WTC11 (cell line): ENCODE measurements at regions not wholly inside any gene's neighbourhood (a gene's known extent, or its start where the extent isn't known, plus 50 kb on each side); places are given as distances from the start of the nearest gene placed in this dataset.
A peak's percentile ranks its signal among the peaks of the same experiment; 100 is the strongest.

ENCODE experiments used
- ATAC-seq: fragments of 200-7000 bp; cut with Tn5 transposase; 2 replicates; pipeline ENCODE4 v1.10.0; 2021; ENCODE audit warnings: mild to moderate bottlenecking, moderate library complexity
- CTCF ChIA-PET: fragments of 300-600 bp; sonication (Branson Sonifier 250); formaldehyde crosslinking; loops from one replicate; lab custom pipeline; 2021; ENCODE audit warnings: antibody characterized with exemption; lab: Charles Lee
- POLR2A ChIA-PET: fragments of 350-600 bp; sonication (Branson Sonifier 250); formaldehyde crosslinking; loops from one replicate; lab custom pipeline; 2021; ENCODE audit warnings: antibody characterized with exemption; lab: Charles Lee
- DNase-seq: peaks from one replicate; pipeline ENCODE4 v3.0.0; 2021; ENCODE audit warnings: low spot score
- H3K27ac Mint-ChIP-seq: 2 replicates; pipeline ENCODE4 v1.8.0; 2021; ENCODE audit warnings: mixed read lengths
- H3K27me3 Mint-ChIP-seq: 2 replicates; pipeline ENCODE4 v1.8.0; 2021; ENCODE audit warnings: low read depth, mild to moderate bottlenecking, moderate library complexity, mixed read lengths
- H3K36me3 Mint-ChIP-seq: 2 replicates; pipeline ENCODE4 v1.8.0; 2021; ENCODE audit warnings: mixed read lengths
- H3K4me1 Mint-ChIP-seq: 2 replicates; pipeline ENCODE4 v1.8.0; 2022; ENCODE audit warnings: mixed read lengths
- H3K4me3 Mint-ChIP-seq: 2 replicates; pipeline ENCODE4 v1.8.0; 2021; ENCODE audit warnings: mild to moderate bottlenecking, moderate library complexity, mixed read lengths
- H3K9me3 Mint-ChIP-seq: 2 replicates; pipeline ENCODE4 v1.8.0; 2021; ENCODE audit warnings: mixed read lengths
- CBFB ChIP-seq: sonication (generic); formaldehyde crosslinking; IDR thresholded peaks from 2 replicates; pipeline ENCODE4 v1.8.1; 2022; ENCODE audit warnings: mild to moderate bottlenecking, low read depth, missing genetic modification reagents
- CTCF ChIP-seq: fragments of 200-600 bp; IDR thresholded peaks from 2 replicates; pipeline ENCODE4 v1.8.0; 2022; ENCODE audit warnings: antibody characterized with exemption
- E2F1 ChIP-seq: sonication (generic); formaldehyde crosslinking; IDR thresholded peaks from 2 replicates; pipeline ENCODE4 v1.8.0; 2022; ENCODE audit warnings: mild to moderate bottlenecking, missing genetic modification reagents
- EMX1 ChIP-seq: fragments of 250-450 bp; sonication (Bioruptor Pico); IDR thresholded peaks from 2 replicates; pipeline ENCODE4 v1.8.0; 2021; ENCODE audit warnings: mild to moderate bottlenecking
- HMGA2 ChIP-seq: fragments of 250-450 bp; sonication (Bioruptor Pico); IDR thresholded peaks from 2 replicates; pipeline ENCODE4 v1.4.0; 2021; ENCODE audit warnings: mild to moderate bottlenecking, moderate library complexity
- IRF2 ChIP-seq: sonication (generic); formaldehyde crosslinking; IDR thresholded peaks from 2 replicates; pipeline ENCODE4 v1.8.0; 2022; ENCODE audit warnings: low read depth, missing genetic modification reagents, borderline replicate concordance
- JAZF1 ChIP-seq: fragments of 250-450 bp; sonication (Bioruptor Pico); IDR thresholded peaks from 2 replicates; pipeline ENCODE4 v1.9.0; 2021; ENCODE audit warnings: moderate library complexity, mild to moderate bottlenecking, inconsistent platforms
- MYBL2 ChIP-seq: sonication (generic); formaldehyde crosslinking; IDR thresholded peaks from 2 replicates; pipeline ENCODE4 v1.8.1; 2023; ENCODE audit warnings: mild to moderate bottlenecking, moderate library complexity, missing genetic modification reagents
- NFATC4 ChIP-seq: fragments of 250-450 bp; sonication (Bioruptor Pico); IDR thresholded peaks from 2 replicates; pipeline ENCODE4 v1.9.0; 2021; ENCODE audit warnings: mild to moderate bottlenecking
- NFE2L1 ChIP-seq: sonication (generic); formaldehyde crosslinking; IDR thresholded peaks from 2 replicates; pipeline ENCODE4 v1.8.1; 2023; ENCODE audit warnings: missing genetic modification reagents
- OVOL2 ChIP-seq: fragments of 250-450 bp; sonication (Bioruptor Pico); IDR thresholded peaks from 2 replicates; pipeline ENCODE4 v1.9.0; 2021; ENCODE audit warnings: mild to moderate bottlenecking, borderline replicate concordance
- PRDM15 ChIP-seq: sonication (generic); formaldehyde crosslinking; IDR thresholded peaks from 2 replicates; pipeline ENCODE4 v1.8.0; 2022; ENCODE audit warnings: missing genetic modification reagents
- RORB ChIP-seq: fragments of 250-450 bp; sonication (Bioruptor Pico); IDR thresholded peaks from 2 replicates; pipeline ENCODE4 v1.9.0; 2021; ENCODE audit warnings: mild to moderate bottlenecking
- SP1 ChIP-seq: sonication (generic); formaldehyde crosslinking; conservative IDR thresholded peaks from 2 replicates; pipeline ENCODE4 v1.8.1; 2022; ENCODE audit warnings: missing genetic modification reagents
- TCF7 ChIP-seq: sonication (generic); formaldehyde crosslinking; IDR thresholded peaks from 2 replicates; pipeline ENCODE4 v1.8.0; 2022; ENCODE audit warnings: mild to moderate bottlenecking, low read depth, missing genetic modification reagents, moderate library complexity
- USF2 ChIP-seq: sonication (generic); formaldehyde crosslinking; IDR thresholded peaks from 2 replicates; pipeline ENCODE4 v1.8.1; 2023; ENCODE audit warnings: mild to moderate bottlenecking, missing genetic modification reagents, moderate library complexity
- ZNF219 ChIP-seq: sonication (generic); formaldehyde crosslinking; IDR thresholded peaks from 2 replicates; pipeline ENCODE4 v1.8.0; 2023; ENCODE audit warnings: missing genetic modification reagents, mild to moderate bottlenecking, borderline replicate concordance
- ZNF232 ChIP-seq: sonication (generic); formaldehyde crosslinking; IDR thresholded peaks from 2 replicates; pipeline ENCODE4 v1.8.0; 2022; ENCODE audit warnings: mild to moderate bottlenecking, missing genetic modification reagents
- ZNF416 ChIP-seq: fragments of 250-450 bp; sonication (Bioruptor Pico); IDR thresholded peaks from 2 replicates; pipeline ENCODE4 v1.9.0; 2021; ENCODE audit warnings: mild to moderate bottlenecking, inconsistent platforms
- TF ChIP-seq, protein P1 (sequence below): sonication (generic); formaldehyde crosslinking; IDR thresholded peaks from 2 replicates; pipeline ENCODE4 v1.8.1; 2022; ENCODE audit warnings: mild to moderate bottlenecking, moderate library complexity, missing genetic modification reagents
- TF ChIP-seq, protein P2 (sequence below): fragments of 250-450 bp; sonication (Bioruptor Pico); conservative IDR thresholded peaks from 2 replicates; pipeline ENCODE4 v1.9.0; 2021; ENCODE audit warnings: mild to moderate bottlenecking
- TF ChIP-seq, protein P3 (sequence below): sonication (generic); formaldehyde crosslinking; IDR thresholded peaks from 2 replicates; pipeline ENCODE4 v1.8.0; 2022; ENCODE audit warnings: mild to moderate bottlenecking, missing genetic modification reagents
- TF ChIP-seq, protein P4 (sequence below): fragments of 250-450 bp; sonication (Bioruptor Pico); IDR thresholded peaks from 2 replicates; pipeline ENCODE4 v1.9.0; 2021; ENCODE audit warnings: mild to moderate bottlenecking

DNA sequence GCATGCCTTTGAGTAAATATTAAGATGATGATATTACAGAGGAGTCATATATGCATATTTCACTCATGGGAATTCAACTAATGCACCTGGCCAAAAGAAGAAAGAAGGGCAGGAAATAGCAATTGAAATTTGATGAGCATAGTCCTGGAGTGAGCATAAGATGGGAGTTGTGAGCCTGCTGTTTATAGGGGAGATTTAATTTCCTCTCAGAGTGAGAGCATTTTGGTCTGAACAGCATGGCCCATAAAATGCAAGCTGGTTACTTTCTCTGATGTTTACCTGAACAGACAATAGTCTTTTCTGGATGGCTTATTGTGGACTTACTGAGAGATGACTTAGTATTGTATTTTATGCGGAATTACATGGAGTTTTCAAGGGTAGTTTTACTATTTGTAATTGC lies 53.6 kb downstream of the FHIP1A start (continued):
- TF ChIP-seq MYBL2 (CRISPR knock-in tag) (no peak), NFATC4 (CRISPR knock-in tag) (no peak), HMGA2 (no peak), USF2 (no peak)
- TF ChIP-seq, all 79 proteins: peak for 0

- TF ChIP-seq ZNF232 (CRISPR knock-in tag) = no peak
- TF ChIP-seq NFE2L1 (CRISPR knock-in tag) = no peak
- TF ChIP-seq, protein P1, sequence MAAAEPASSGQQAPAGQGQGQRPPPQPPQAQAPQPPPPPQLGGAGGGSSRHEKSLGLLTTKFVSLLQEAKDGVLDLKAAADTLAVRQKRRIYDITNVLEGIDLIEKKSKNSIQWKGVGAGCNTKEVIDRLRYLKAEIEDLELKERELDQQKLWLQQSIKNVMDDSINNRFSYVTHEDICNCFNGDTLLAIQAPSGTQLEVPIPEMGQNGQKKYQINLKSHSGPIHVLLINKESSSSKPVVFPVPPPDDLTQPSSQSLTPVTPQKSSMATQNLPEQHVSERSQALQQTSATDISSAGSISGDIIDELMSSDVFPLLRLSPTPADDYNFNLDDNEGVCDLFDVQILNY (CRISPR knock-in tag) = no peak
- no peak for TF ChIP-seq ZNF219
- no peak for TF ChIP-seq RORB (CRISPR knock-in tag)
- TF ChIP-seq, protein P2, sequence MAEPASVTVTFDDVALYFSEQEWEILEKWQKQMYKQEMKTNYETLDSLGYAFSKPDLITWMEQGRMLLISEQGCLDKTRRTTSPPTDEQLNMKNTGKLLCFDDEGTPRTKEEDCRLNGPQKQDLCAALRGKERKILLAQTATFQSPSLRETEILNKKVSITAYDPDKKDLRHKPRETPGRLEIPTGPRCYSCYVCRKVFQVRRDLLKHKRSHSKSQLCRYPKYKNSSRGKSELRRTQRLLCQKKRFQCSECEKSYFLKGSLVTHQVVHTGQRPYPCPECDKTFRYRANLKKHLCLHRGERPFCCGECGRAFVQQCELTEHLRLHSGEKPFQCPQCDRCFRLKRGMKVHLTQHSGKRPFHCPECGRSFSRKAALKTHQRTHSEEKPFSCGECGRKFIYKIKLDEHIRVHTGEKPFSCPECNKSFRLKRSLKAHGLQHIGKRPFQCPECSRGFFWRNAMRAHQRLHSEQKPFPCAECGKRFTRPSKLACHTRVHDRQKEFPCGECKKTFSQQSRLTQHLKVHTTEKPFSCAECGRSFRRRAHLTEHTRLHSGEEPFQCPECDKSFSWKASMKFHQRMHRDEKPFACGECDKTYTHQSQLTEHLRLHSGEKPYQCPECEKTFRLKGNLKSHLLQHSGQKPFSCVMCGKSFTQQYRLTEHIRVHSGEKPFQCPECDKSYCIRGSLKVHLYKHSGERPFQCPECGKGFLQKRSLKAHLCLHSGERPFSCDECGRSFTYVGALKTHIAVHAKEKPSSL (CRISPR knock-in tag) = no peak
- no peak for TF ChIP-seq IRF2 (CRISPR knock-in tag)
- no peak for TF ChIP-seq SP1 (CRISPR knock-in tag)
- TF ChIP-seq, protein P3, sequence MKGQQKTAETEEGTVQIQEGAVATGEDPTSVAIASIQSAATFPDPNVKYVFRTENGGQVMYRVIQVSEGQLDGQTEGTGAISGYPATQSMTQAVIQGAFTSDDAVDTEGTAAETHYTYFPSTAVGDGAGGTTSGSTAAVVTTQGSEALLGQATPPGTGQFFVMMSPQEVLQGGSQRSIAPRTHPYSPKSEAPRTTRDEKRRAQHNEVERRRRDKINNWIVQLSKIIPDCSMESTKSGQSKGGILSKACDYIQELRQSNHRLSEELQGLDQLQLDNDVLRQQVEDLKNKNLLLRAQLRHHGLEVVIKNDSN (CRISPR knock-in tag) = no peak
- no peak for TF ChIP-seq PRDM15
- TF ChIP-seq E2F1 = no peak
- no peak for TF ChIP-seq CTCF
- no peak for TF ChIP-seq EMX1 (CRISPR knock-in tag)
- no peak for TF ChIP-seq JAZF1
- no peak for TF ChIP-seq TCF7 (CRISPR knock-in tag)
- no peak for TF ChIP-seq OVOL2
- TF ChIP-seq, protein P4, sequence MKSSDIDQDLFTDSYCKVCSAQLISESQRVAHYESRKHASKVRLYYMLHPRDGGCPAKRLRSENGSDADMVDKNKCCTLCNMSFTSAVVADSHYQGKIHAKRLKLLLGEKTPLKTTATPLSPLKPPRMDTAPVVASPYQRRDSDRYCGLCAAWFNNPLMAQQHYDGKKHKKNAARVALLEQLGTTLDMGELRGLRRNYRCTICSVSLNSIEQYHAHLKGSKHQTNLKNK (CRISPR knock-in tag) = no peak
- TF ChIP-seq CBFB (CRISPR knock-in tag) = no peak
- TF ChIP-seq ZNF416 (CRISPR knock-in tag) = no peak
- DNase-seq (no peak), ATAC-seq (no peak)
- peaks cover 53% of the 10 kb centered on the region for H3K4me1 Mint-ChIP-seq
- H3K27ac Mint-ChIP-seq = peak overlapping the region; percentile 17
- peaks cover 15% of the 10 kb centered on the region; the same call in 1 of the 2 replicates for H3K9me3 Mint-ChIP-seq
- no peak overlapping the region for H3K4me3 Mint-ChIP-seq
- CTCF ChIA-PET = no interaction called here
- POLR2A ChIA-PET = interaction anchor here (1.1 kb wide), 1 partner anchor 53 kb away, joined by 3 read pairs; no protein-coding TSS in a partner anchor
- H3K36me3 Mint-ChIP-seq = peaks cover 23% of the 10 kb centered on the region
- no peaks in the 10 kb centered on the region for H3K27me3 Mint-ChIP-seq
Observed at GRCh38 chr4:151468715-151469696, 60.0 kb downstream of the FHIP1A start.
